ENCODE measurements at regions not wholly inside any gene's neighbourhood (a gene's known extent, or its start where the extent isn't known, plus 50 kb on each side); places are given as distances from the start of the nearest gene placed in this dataset.

GRCh38 chr11:13062115-13062514 lies 53.0 kb downstream of the RASSF10 start:
- DNase-seq, result no peak

- no peak for DNase-seq
These were observed 55.5 kb downstream of the RASSF10 start for GRCh38 chr11:13064593-13064992.

GRCh38 chr11:13065200-13065787 lies 56.2 kb downstream of the RASSF10 start:
- DNase-seq, result no peak

- no peak for DNase-seq
These were observed 59.1 kb downstream of the RASSF10 start for GRCh38 chr11:13068211-13068610.

- no peak for DNase-seq
These were observed 64.2 kb downstream of the RASSF10 start for GRCh38 chr11:13073119-13073981.

- DNase-seq, result no peak
These were observed 65.8 kb downstream of the RASSF10 start for GRCh38 chr11:13074714-13075464.

GRCh38 chr11:13076961-13077360 lies 67.8 kb downstream of the RASSF10 start:
- DNase-seq, result no peak

- no peak for DNase-seq
These were observed 71.7 kb downstream of the RASSF10 start for GRCh38 chr11:13080861-13081260.

- no peak for DNase-seq
These were observed 73.5 kb downstream of the RASSF10 start for GRCh38 chr11:13082588-13082987.

- DNase-seq, result no peak
These were observed 81.2 kb downstream of the RASSF10 start for GRCh38 chr11:13090228-13090708.

- DNase-seq, result no peak
These were observed 82.3 kb downstream of the RASSF10 start for GRCh38 chr11:13091373-13091772.

- DNase-seq, result no peak
These were observed 82.7 kb downstream of the RASSF10 start for GRCh38 chr11:13091804-13092203.

- no peak for DNase-seq
These were observed 86.0 kb downstream of the RASSF10 start for GRCh38 chr11:13094930-13095687.

GRCh38 chr11:13098063-13098462 lies 88.9 kb downstream of the RASSF10 start:
- no peak for DNase-seq

- no peak for DNase-seq
These were observed 89.6 kb downstream of the RASSF10 start for GRCh38 chr11:13098616-13099289.

- no peak for DNase-seq
These were observed 92.8 kb downstream of the RASSF10 start for GRCh38 chr11:13101644-13102512.

- DNase-seq, result no peak
These were observed 93.4 kb downstream of the RASSF10 start for GRCh38 chr11:13102513-13102840.

GRCh38 chr11:13102865-13103539 lies 93.9 kb downstream of the RASSF10 start:
- DNase-seq, result peak; percentile 69

- no peak for DNase-seq
These were observed 94.9 kb downstream of the RASSF10 start for GRCh38 chr11:13103962-13104554.

GRCh38 chr11:13104619-13105236 lies 95.6 kb downstream of the RASSF10 start:
- DNase-seq, result peak; percentile 21

Measured in NCI-H2227 treated with DMSO at 0.1 percent for 48 hours (cell line).